ENCODE measurements at regions not wholly inside any gene's neighbourhood (a gene's known extent, or its start where the extent isn't known, plus 50 kb on each side); places are given as distances from the start of the nearest gene placed in this dataset.

DNA sequence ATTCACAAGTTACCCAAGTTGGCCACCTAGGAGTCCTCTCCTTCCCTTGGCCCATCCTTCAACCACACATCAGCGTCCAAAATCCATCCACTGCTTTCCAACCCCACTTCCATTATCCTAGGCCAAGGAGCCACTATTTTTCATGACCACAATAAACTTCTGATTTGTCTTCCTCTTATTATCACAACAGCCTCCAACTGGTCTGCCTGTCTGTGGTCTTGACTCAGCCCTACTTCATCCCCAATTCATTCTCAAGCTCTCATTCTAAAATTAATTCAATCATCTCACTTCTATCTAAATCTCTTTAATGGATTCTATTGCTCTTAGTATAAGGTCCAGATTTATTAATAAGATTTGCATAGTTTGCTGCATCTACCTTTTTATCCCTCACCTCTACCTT, 189.0 kb upstream of the PRDM1 start:
- TF ChIP-seq EZH2phosphoT487 (IDR thresholded peaks at IDR 0.05; ENCODE audit: unreplicated experiment) (no peak), STAT1 (IDR thresholded peaks at IDR 0.05; ENCODE audit: unreplicated experiment) (no peak), POLR2AphosphoS5 (IDR thresholded peaks at IDR 0.05; ENCODE audit: low read depth) (no peak), CREB1 (CRISPR knock-in tag; IDR thresholded peaks at IDR 0.05; ENCODE audit: low read depth) (no peak), JUNB (IDR thresholded peaks at IDR 0.05; ENCODE audit: unreplicated experiment) (no peak)
- TF ChIP-seq, protein P1, sequence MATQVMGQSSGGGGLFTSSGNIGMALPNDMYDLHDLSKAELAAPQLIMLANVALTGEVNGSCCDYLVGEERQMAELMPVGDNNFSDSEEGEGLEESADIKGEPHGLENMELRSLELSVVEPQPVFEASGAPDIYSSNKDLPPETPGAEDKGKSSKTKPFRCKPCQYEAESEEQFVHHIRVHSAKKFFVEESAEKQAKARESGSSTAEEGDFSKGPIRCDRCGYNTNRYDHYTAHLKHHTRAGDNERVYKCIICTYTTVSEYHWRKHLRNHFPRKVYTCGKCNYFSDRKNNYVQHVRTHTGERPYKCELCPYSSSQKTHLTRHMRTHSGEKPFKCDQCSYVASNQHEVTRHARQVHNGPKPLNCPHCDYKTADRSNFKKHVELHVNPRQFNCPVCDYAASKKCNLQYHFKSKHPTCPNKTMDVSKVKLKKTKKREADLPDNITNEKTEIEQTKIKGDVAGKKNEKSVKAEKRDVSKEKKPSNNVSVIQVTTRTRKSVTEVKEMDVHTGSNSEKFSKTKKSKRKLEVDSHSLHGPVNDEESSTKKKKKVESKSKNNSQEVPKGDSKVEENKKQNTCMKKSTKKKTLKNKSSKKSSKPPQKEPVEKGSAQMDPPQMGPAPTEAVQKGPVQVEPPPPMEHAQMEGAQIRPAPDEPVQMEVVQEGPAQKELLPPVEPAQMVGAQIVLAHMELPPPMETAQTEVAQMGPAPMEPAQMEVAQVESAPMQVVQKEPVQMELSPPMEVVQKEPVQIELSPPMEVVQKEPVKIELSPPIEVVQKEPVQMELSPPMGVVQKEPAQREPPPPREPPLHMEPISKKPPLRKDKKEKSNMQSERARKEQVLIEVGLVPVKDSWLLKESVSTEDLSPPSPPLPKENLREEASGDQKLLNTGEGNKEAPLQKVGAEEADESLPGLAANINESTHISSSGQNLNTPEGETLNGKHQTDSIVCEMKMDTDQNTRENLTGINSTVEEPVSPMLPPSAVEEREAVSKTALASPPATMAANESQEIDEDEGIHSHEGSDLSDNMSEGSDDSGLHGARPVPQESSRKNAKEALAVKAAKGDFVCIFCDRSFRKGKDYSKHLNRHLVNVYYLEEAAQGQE (IDR thresholded peaks at IDR 0.05; ENCODE audit: unreplicated experiment), result no peak
- TF ChIP-seq, protein P2, sequence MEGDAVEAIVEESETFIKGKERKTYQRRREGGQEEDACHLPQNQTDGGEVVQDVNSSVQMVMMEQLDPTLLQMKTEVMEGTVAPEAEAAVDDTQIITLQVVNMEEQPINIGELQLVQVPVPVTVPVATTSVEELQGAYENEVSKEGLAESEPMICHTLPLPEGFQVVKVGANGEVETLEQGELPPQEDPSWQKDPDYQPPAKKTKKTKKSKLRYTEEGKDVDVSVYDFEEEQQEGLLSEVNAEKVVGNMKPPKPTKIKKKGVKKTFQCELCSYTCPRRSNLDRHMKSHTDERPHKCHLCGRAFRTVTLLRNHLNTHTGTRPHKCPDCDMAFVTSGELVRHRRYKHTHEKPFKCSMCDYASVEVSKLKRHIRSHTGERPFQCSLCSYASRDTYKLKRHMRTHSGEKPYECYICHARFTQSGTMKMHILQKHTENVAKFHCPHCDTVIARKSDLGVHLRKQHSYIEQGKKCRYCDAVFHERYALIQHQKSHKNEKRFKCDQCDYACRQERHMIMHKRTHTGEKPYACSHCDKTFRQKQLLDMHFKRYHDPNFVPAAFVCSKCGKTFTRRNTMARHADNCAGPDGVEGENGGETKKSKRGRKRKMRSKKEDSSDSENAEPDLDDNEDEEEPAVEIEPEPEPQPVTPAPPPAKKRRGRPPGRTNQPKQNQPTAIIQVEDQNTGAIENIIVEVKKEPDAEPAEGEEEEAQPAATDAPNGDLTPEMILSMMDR (conservative IDR thresholded peaks at IDR 0.05; ENCODE audit: low read depth in 2 of 2), result no peak
